Right lobe of liver (tissue), 6 donors: ENCODE measurements at regions not wholly inside any gene's neighbourhood (a gene's known extent, or its start where the extent isn't known, plus 50 kb on each side); places are given as distances from the start of the nearest gene placed in this dataset.

Source experiments
- ATAC-seq, 4 donors: fragments of 200-7000 bp; cut with Tn5 transposase; one replicate each; pipeline ENCODE4 v1.9.1; 2020; ENCODE audit warnings: mild to moderate bottlenecking in 4 of 4, moderate library complexity in 4 of 4
- DNase-seq, 3 donors: peaks; one replicate each; pipeline ENCODE4 v3.0.0-alpha.2; 2020
- H3K27ac ChIP-seq, 3 donors: fragments of 200-600 bp; one replicate each; pipeline ENCODE4 v1.8.0; 2022
- H3K27me3 ChIP-seq, 2 donors: fragments of 200-600 bp; one replicate each; pipeline ENCODE4 v1.8.0; 2022
- H3K36me3 ChIP-seq, 4 donors: fragments of 200-600 bp; sonication (generic) in 1 of 4; one replicate each; pipeline versions ENCODE4 v1.5.1 to v1.8.0; 2017 to 2022; ENCODE audit warnings: control low read depth in 1 of 4
- H3K4me1 ChIP-seq, 4 donors: fragments of 200-600 bp; sonication (generic) in 1 of 4; one replicate each; pipeline versions ENCODE4 v1.5.1 to v1.8.0; 2017 to 2022; ENCODE audit warnings: control low read depth in 1 of 4
- H3K4me3 ChIP-seq, 3 donors: fragments of 200-600 bp; one replicate each; pipeline ENCODE4 v1.8.0; 2022
- H3K9me3 ChIP-seq, 4 donors: fragments of 200-600 bp; sonication (generic) in 1 of 4; one replicate each; pipeline versions ENCODE4 v1.5.1 to v1.8.0; 2017 to 2022; ENCODE audit warnings: control low read depth in 1 of 4
- CTCF ChIP-seq, 4 donors: fragments of 200-600 bp in 3 of 4; fragments of 450-650 bp in 1 of 4; IDR thresholded peaks; one replicate each; pipeline versions ENCODE4 v1.5.1 to v1.8.0; 2016 to 2022; ENCODE audit warnings: antibody characterized with exemption in 4 of 4, mild to moderate bottlenecking in 2 of 4
- POLR2A ChIP-seq: fragments of 450-650 bp; IDR thresholded peaks from one replicate; pipeline ENCODE4 v1.6.1; 2017; ENCODE audit warnings: antibody characterized with exemption, mild to moderate bottlenecking
- WGBS: methylation state at CpG from one replicate; pipeline ENCODE4 v1.1.6; 2018; ENCODE audit warnings: low coverage, low lambda C conversion rate; ENCODE audit not compliant: insufficient coverage; ENCODE audit errors: missing lambda C conversion rate; 5-methylcytosine and 5-hydroxymethylcytosine counted together
- intact Hi-C, 2 donors: fragments of 100-400 bp; cut with DNase I; formaldehyde crosslinking; loops; one replicate each; pipeline versions ENCODE4 v1.11.2 to v1.14.1; 2022
- donor health status: DM: no; HTN: yes; CAD: no.
- donor health status: DM: no; HTN: no; CAD: no.
- donor health status: DM: no; HTN: no; CAD: no.
- donor health status: DM: no; HTN: yes; CAD: no.
- donor health status: DM: no; HTN: yes; CAD: no.

GRCh38 chr13:33616130-33616529 is 201.8 kb upstream of the RFC3 start:
- no peaks in the 10 kb centered on the region for H3K27me3 ChIP-seq
- TF ChIP-seq POLR2A (no peak), CTCF (IDR thresholded peaks at IDR 0.05) (no peak)
- no CpG with 5 or more reads among the region's 2 CpGs for WGBS
- peaks cover 0 to 24% (median 13%) of the 10 kb centered on the region in 4 donors for H3K4me1 ChIP-seq
- no peak for ATAC-seq
- no peaks in the 10 kb centered on the region for H3K9me3 ChIP-seq
- H3K27ac ChIP-seq, result no peak overlapping the region
- H3K36me3 ChIP-seq, result no peaks in the 10 kb centered on the region
- no peak for DNase-seq
- intact Hi-C loops, result no loop called here
- H3K4me3 ChIP-seq, result no peak overlapping the region

- DNase-seq (no peak), ATAC-seq (no peak)
- no peaks in the 10 kb centered on the region for H3K9me3 ChIP-seq
- no peaks in the 10 kb centered on the region for H3K36me3 ChIP-seq
- H3K4me3 ChIP-seq, result no peak overlapping the region
- intact Hi-C loops, result no loop called here
- no peaks in the 10 kb centered on the region for H3K27me3 ChIP-seq
- H3K27ac ChIP-seq, result no peak overlapping the region
- H3K4me1 ChIP-seq, result peaks cover 0 to 18% (median 8%) of the 10 kb centered on the region in 4 donors
- TF ChIP-seq POLR2A (no peak), CTCF (IDR thresholded peaks at IDR 0.05) (no peak)
- 94% methylated on average over 2 of the region's 2 CpGs for WGBS
These were observed 200.9 kb upstream of the RFC3 start for GRCh38 chr13:33617055-33617454.

- WGBS, result 100% methylated on average over 1 of the region's 3 CpGs
- Histone ChIP-seq H3K27ac (no peak overlapping the region), H3K4me3 (no peak overlapping the region), H3K36me3 (no peaks in the 10 kb centered on the region), H3K4me1 (peaks cover 0 to 11% (median 5%) of the 10 kb centered on the region in 4 donors), H3K9me3 (no peaks in the 10 kb centered on the region), H3K27me3 (no peaks in the 10 kb centered on the region)
- TF ChIP-seq POLR2A (no peak), CTCF (IDR thresholded peaks at IDR 0.05) (no peak)
- DNase-seq, result no peak
- intact Hi-C loops, result no loop called here
- ATAC-seq, result no peak
These were observed 193.7 kb upstream of the RFC3 start for GRCh38 chr13:33624253-33624652.

- no peak overlapping the region for H3K4me3 ChIP-seq
- no peak overlapping the region for H3K27ac ChIP-seq
- H3K27me3 ChIP-seq, result no peaks in the 10 kb centered on the region
- H3K9me3 ChIP-seq, result no peaks in the 10 kb centered on the region
- ATAC-seq (no peak), DNase-seq (no peak)
- TF ChIP-seq CTCF (IDR thresholded peaks at IDR 0.05) (no peak), POLR2A (no peak)
- H3K4me1 ChIP-seq, result peaks cover 0 to 13% (median 6%) of the 10 kb centered on the region in 4 donors
- intact Hi-C loops, result no loop called here
- no CpG with 5 or more reads among the region's 1 CpG for WGBS
- no peaks in the 10 kb centered on the region for H3K36me3 ChIP-seq
These were observed 193.2 kb upstream of the RFC3 start for GRCh38 chr13:33624740-33625139.

GRCh38 chr13:33626407-33626806 is 191.5 kb upstream of the RFC3 start:
- no peak overlapping the region for H3K4me3 ChIP-seq
- no peak overlapping the region for H3K27ac ChIP-seq
- H3K36me3 ChIP-seq, result no peaks in the 10 kb centered on the region
- no peak for ATAC-seq
- no peak for TF ChIP-seq CTCF (IDR thresholded peaks at IDR 0.05)
- no peak for TF ChIP-seq POLR2A
- H3K4me1 ChIP-seq, result peaks cover 0 to 18% (median 6%) of the 10 kb centered on the region in 4 donors
- intact Hi-C loops, result no loop called here
- no peak for DNase-seq
- no peaks in the 10 kb centered on the region for H3K9me3 ChIP-seq
- no peaks in the 10 kb centered on the region for H3K27me3 ChIP-seq
